ENCODE measurements at regions not wholly inside any gene's neighbourhood (a gene's known extent, or its start where the extent isn't known, plus 50 kb on each side); places are given as distances from the start of the nearest gene placed in this dataset.
"Not testable (repeated sequence)": the region's sequence is repeated elsewhere in the genome, so short reads cannot be mapped to it uniquely, and the experiment has no call there.

- DNase-seq (ENCODE audit: low spot score): not testable (repeated sequence)
Measured at GRCh38 chr17:30731210-30732132, 93.0 kb downstream of the CRLF3 start.

- DNase-seq (ENCODE audit: low spot score): not testable (repeated sequence)
Measured at GRCh38 chr17:30730837-30731209, 93.7 kb downstream of the CRLF3 start.

- DNase-seq (ENCODE audit: low spot score): not testable (repeated sequence)
Measured at GRCh38 chr17:30730171-30730836, 94.2 kb downstream of the CRLF3 start.

- DNase-seq (ENCODE audit: low spot score): not testable (repeated sequence)
Measured at GRCh38 chr17:30729471-30730170, 94.9 kb downstream of the CRLF3 start.

GRCh38 chr17:30727517-30727916 is 97.0 kb downstream of the CRLF3 start:
- not testable (repeated sequence) for DNase-seq (ENCODE audit: low spot score)

- not testable (repeated sequence) for DNase-seq (ENCODE audit: low spot score)
Measured at GRCh38 chr17:30726734-30727133, 97.8 kb downstream of the CRLF3 start.

- not testable (repeated sequence) for DNase-seq (ENCODE audit: low spot score)
Measured at GRCh38 chr17:30726310-30726709, 98.2 kb downstream of the CRLF3 start.

- DNase-seq (ENCODE audit: low spot score): not testable (repeated sequence)
Measured at GRCh38 chr17:30724034-30724650, 100.3 kb downstream of the CRLF3 start.

GRCh38 chr17:30722114-30722780 is 102.2 kb downstream of the CRLF3 start:
- not testable (repeated sequence) for DNase-seq (ENCODE audit: low spot score)

GRCh38 chr17:30720971-30721370 is 103.5 kb downstream of the CRLF3 start:
- not testable (repeated sequence) for DNase-seq (ENCODE audit: low spot score)

- no peak for DNase-seq (ENCODE audit: low spot score)
Measured at GRCh38 chr17:30720013-30720471, 104.5 kb downstream of the CRLF3 start.

- peak; percentile 53 for DNase-seq (ENCODE audit: low spot score)
Measured at GRCh38 chr17:30719131-30719973, 105.1 kb downstream of the CRLF3 start.

- DNase-seq (ENCODE audit: low spot score): not testable (repeated sequence)
Measured at GRCh38 chr17:30718691-30719090, 105.8 kb downstream of the CRLF3 start.

- not testable (repeated sequence) for DNase-seq (ENCODE audit: low spot score)
Measured at GRCh38 chr17:30718099-30718447, 106.4 kb downstream of the CRLF3 start.

- no peak for DNase-seq (ENCODE audit: low spot score)
Measured at GRCh38 chr17:30717291-30718098, 107.0 kb downstream of the CRLF3 start.

GRCh38 chr17:30716461-30717290 is 107.8 kb downstream of the CRLF3 start:
- no peak for DNase-seq (ENCODE audit: low spot score)

- peak; percentile 47 for DNase-seq (ENCODE audit: low spot score)
Measured at GRCh38 chr17:30714825-30715622, 109.5 kb downstream of the CRLF3 start.

- DNase-seq (ENCODE audit: low spot score): not testable (repeated sequence)
Measured at GRCh38 chr17:30713805-30714204, 110.7 kb downstream of the CRLF3 start.
